HK-2 (cell line): ENCODE measurements at regions not wholly inside any gene's neighbourhood (a gene's known extent, or its start where the extent isn't known, plus 50 kb on each side); places are given as distances from the start of the nearest gene placed in this dataset.

Experiments used
- DNase-seq: peaks from one replicate; pipeline ENCODE4 v3.0.0-alpha.2; 2018; ENCODE audit not compliant: unreplicated experiment

DNA sequence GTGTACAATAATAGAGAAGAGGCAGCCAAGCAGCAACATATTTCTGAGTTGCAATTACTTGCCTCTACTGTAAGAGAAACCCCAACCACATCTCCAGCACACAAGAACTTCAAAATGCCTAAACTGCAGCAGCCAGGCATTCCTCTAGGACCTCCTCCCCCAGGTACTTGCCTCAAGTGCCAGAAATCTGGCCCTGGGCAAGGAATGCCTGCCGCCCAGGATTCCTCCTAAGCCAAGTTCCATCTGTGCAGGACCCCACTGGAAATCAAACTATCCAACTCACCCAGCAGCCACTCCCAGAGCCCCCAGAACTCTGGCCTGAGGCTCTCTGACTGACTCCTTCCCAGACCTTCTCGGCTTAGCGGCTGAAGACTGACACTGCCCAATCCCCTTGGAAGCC, 336.8 kb upstream of the RGMB start:
- DNase-seq: no peak

GRCh38 chr5:98442448-98442847, 331.0 kb upstream of the RGMB start:
- DNase-seq: no peak

GRCh38 chr5:98443881-98444280, 329.6 kb upstream of the RGMB start:
- no peak for DNase-seq

- no peak for DNase-seq
Measured at GRCh38 chr5:98453296-98453695, 320.2 kb upstream of the RGMB start.

- no peak for DNase-seq
Measured at GRCh38 chr5:98454407-98454806, 319.1 kb upstream of the RGMB start.

- DNase-seq: no peak
Measured at GRCh38 chr5:98454904-98455303, 318.6 kb upstream of the RGMB start.

DNA sequence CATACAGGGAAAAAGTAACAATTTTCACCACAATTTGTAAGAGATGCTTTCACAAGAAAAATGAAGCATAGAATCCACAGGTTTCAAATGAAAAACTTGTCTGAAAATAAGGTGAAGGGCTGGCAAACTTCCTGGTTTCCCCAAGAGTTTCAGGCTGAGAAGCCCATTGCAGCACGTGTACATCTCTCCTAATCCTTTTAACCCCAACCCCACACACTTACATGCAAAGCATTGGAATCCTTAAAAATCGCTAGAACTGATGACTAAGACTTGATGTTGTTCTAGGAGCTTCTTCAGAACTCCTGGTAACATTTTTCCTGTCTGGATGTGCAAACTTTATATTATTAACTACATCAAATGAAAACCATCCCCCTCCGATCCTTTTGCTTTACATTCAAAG, 317.8 kb upstream of the RGMB start:
- DNase-seq: no peak

GRCh38 chr5:98458004-98458403, 315.5 kb upstream of the RGMB start:
- DNase-seq: no peak

GRCh38 chr5:98458726-98459125, 314.7 kb upstream of the RGMB start:
- no peak for DNase-seq

GRCh38 chr5:98460536-98460935, 312.9 kb upstream of the RGMB start:
- no peak for DNase-seq

DNA sequence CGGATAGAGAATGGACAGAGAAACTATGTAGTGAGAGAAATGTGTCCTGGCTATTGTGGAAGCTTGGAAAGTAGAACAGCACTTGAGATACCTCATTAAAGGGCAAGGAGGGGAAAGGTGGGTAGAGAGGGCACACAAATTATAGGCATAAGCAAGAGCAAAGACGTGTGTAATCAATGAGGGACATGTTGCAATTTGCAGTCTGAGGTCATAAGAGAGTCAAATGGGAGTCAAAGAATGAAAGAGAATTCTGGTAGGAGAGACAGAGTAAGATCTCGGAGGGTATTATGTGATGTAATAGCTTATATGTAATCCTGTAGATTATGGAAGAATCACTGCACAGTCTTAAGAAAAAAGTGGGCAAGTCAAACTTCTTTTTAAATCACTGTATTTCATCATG, 312.0 kb upstream of the RGMB start:
- DNase-seq: no peak

- no peak for DNase-seq
Measured at GRCh38 chr5:98463222-98463621, 310.2 kb upstream of the RGMB start.

GRCh38 chr5:98463676-98464075, 309.8 kb upstream of the RGMB start:
- DNase-seq: no peak

DNA sequence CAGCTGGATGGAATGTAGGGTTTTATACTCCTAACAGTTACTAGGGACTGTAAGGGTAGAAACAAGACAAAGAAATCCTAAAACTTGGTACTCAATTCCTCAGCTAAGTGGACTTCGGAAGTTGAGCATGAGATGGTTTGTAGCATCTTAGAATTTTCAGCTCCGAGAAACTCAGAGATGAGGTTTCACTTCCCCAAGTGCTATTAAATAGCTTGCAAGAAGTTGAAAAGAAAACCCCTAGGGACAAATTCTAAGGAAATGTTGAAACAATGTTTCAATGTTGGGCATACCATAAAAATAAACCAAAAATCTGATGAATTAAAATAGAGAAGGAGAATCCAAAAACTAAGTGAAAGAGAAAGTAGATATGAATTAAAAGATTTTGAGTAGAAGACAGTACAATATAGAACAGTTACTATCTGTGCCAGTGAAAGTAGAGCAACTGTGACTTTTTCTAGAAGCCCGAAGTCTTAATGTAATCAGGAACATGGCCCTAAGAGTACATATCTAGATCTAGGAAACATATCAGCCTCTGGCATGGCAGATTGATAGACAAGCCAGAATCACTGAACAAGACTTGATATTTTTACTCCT, 308.6 kb upstream of the RGMB start:
- DNase-seq: no peak

- no peak for DNase-seq
Measured at GRCh38 chr5:98468188-98468869, 305.1 kb upstream of the RGMB start.

- no peak for DNase-seq
Measured at GRCh38 chr5:98470747-98471146, 302.7 kb upstream of the RGMB start.

GRCh38 chr5:98471458-98471857, 302.0 kb upstream of the RGMB start:
- DNase-seq: no peak

GRCh38 chr5:98474216-98474615, 299.2 kb upstream of the RGMB start:
- no peak for DNase-seq

DNA sequence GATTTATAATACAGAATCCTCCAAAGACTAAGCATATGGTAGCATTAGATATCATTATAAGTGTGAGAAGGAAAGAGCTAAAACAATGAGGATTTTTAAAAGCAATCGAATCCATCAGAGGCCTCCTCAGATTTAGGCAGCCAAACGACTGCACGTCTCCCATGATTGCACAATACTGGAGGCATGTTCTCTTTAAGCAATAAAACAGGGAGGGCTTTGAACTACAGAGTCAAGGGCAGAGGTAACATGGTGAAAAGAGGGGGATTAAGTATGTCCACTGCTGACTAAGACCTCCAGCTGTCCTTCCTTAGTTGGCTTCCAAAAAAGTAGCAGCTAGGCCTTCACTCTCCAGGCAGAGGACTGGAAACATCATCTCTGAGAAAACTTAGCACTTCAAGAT, 298.7 kb upstream of the RGMB start:
- no peak for DNase-seq

- DNase-seq: no peak
Measured at GRCh38 chr5:98482321-98483300, 290.9 kb upstream of the RGMB start.

DNA sequence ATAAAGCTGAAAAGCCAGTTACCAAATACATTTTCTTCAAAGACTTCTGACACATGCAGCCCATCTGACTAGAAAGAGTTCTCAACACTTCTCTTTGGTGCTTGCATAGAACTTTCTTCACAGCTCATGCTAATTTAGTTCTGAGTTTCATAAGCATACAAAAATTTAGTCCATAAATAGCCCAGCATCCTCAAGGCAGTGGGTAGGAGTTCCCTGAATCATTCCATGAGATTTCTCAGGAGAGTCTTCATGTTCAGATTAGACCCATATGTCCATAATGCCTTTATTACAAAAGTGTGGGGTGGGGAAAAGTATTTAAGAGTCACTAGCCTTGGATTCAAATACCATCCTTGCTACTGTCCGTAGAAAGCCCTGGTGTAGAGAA, 290.2 kb upstream of the RGMB start:
- no peak for DNase-seq

DNA sequence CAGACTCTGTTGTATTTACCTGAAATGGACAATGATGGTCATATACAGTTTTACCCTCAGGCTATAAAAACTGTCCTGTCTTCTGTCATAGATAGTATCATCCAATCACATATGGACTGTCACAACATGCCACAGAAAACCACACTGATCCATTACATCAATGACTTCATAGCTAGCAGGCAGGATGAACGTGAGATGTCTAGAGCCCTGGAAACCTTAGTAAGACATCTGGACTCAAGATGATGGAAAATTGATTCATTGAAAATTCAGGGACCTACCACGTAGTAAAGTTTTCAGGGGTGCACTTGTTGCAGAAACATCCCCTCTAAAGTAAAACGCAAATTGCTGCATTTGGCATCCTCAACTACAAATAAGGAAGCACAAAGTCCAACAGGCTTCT, 284.4 kb upstream of the RGMB start:
- DNase-seq: no peak

DNA sequence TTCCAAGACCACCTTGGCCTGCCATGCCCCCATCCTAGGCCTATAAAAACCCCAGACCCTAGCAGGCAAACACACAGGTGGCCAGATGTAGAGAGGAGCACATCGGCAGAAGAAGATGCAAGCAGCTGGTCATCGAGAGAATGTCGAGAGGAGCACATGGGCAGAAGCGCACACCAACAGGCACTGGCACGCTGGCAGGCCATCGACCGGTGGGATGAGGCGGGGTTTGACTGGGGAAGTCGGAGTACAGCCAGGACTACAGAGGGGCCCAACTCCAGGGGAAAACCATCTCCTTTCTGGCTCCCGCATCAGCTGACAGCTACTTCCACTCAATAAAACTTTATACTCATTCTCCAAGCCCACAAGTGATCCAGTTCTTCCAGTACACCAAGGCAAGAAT, 283.1 kb upstream of the RGMB start:
- DNase-seq: no peak
